GM21381 (cell line): ENCODE measurements at regions not wholly inside any gene's neighbourhood (a gene's known extent, or its start where the extent isn't known, plus 50 kb on each side); places are given as distances from the start of the nearest gene placed in this dataset.

ENCODE experiments used
- ATAC-seq: cut with Tn5 transposase; IDR thresholded peaks from one replicate; pipeline ENCODE4 v1.9.1; 2021; ENCODE audit warnings: mild to moderate bottlenecking, moderate library complexity; ENCODE audit not compliant: unreplicated experiment

GRCh38 chrX:131764216-131764615 is 220.3 kb downstream of the OR13H1 start:
- ATAC-seq: no peak

DNA sequence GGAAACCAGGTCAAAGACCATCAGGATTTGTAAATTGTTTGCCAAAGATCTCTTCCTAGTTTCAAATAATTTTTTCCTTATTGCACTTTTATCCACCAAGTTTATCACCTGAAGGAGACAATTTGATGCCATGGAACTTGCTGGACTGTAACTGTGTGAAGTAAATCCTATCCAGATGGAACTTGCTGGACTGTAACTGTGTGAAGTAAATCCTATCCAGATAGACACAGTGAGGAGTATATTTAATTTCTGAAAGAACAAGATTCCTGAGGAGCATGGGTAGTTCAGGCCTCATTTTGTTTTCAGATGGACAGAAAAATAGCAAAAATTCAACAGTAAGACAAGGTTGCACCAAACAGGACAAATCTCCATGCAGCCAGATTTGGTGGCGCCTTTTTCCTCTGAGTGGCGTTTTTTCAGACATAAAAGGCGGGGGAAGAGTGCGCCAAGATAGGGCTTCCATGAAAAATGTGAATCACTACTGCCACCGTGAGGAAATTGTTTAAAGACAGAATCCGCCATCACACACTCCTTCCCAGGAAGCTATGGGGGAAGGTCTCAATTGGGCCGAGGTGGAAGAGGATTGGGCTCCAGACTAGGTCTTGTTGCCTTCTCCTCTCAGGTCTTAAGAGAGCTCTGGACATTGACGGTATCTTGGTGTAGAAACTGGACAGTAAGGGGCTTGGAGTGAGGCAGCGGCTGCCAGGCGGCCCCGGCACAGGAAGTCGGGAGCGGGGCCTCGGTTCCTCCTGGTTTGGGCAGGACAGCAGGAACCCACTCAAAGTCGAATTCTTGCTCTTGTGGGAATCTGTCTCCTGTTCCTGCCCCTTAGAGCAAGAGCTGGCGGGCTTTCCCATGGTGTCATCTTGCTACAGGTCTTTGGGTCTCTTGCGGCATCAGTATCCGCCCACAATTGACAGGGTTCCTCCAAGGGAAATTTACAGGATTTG is 234.7 kb downstream of the OR13H1 start:
- ATAC-seq: no peak

- no peak for ATAC-seq
These were observed 235.4 kb downstream of the OR13H1 start for GRCh38 chrX:131779306-131779705.

DNA sequence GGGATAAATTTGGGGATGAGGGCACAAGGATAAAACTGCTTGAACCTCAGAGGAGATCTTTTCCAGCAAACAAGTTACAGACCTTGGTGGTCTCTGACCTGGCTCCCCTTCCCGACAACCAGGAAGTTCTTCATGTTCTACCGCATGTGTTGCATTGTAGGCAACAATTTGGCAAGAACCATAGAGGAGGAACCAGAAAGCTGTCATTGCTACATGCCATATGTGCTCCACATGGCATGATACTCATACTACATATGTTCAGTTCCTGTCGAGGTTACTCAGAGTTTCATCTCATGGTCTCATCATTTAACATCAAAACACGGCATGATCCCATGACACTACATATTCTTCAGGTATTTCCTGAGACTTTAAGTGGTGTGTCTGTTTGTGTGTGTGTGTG is 235.9 kb downstream of the OR13H1 start:
- no peak for ATAC-seq

DNA sequence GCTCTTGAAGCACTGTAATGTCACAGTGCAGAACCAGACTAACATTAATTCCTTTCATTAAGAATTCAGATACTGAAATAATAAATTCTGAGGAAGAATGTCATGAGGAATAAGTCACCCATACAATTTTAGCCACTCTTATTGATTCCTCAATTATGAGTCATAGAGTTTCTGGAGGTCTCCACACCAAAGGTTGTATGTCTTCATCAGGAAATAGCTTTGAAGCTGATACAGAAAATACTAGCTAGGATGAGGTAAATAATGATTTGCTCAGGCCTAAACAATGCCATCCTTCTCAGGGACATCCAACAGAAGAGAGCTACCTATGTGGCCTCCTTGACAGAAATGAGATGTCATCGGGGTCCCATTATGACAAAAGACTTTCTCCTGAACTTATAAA is 238.8 kb downstream of the OR13H1 start:
- no peak for ATAC-seq

GRCh38 chrX:131783555-131784308 is 239.4 kb upstream of the STK26 start:
- no peak for ATAC-seq

DNA sequence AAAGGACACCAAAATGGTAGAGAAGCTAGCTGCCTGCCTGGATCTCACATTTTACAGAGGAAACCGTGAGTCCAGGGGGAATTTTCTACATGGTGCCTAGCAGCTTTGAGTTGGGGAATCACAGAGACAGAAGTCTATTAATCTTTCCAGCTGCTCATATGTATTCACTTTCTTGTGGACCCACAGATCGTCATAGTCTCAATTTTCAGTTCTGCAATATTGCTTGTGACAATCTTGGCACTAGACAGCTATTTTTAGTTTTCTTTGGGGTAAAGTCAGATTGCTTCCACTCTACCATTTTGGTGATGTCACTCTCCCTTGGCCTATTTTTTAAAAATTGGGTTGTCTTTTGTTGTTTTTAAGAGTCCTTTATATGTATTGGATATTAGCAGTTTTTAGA is 233.4 kb upstream of the STK26 start:
- ATAC-seq: peak; percentile 65

GRCh38 chrX:131791608-131792355 is 231.3 kb upstream of the STK26 start:
- ATAC-seq: no peak

GRCh38 chrX:131792356-131792749 is 230.7 kb upstream of the STK26 start:
- ATAC-seq: no peak

DNA sequence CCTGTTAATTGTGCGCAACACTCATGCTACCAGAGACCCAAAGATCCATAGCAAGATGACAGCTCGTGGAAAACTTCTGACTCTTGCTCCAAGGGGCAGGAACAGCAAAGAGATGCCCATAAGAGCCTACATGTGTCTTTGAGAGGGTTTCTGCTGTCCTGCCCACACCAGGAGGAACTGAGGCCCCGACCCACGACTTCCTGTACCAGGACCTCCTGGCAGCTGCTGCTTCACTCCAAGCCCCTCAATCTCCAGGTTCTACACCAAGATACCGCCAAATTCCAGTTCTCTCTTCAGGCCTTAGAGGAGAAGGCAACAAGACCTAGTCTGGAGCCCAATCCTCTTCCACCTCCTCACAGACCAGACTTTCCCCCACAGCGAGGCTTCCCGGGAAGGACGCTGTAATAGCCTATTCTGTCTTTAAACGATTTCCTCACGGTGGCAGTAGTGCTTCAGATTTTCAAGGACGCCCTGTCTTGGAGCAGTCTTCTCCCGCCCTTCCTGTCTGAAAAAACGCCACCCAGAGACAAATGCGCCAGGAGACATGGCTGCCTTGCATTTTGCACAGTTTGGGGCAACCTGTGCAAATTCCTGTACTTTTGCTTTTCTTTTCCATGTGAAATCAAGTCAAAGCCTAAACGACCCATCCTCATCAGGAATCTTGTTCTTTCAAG is 230.2 kb upstream of the STK26 start:
- no peak for ATAC-seq

- ATAC-seq: no peak
These were observed 227.5 kb upstream of the STK26 start for GRCh38 chrX:131795442-131796229.

DNA sequence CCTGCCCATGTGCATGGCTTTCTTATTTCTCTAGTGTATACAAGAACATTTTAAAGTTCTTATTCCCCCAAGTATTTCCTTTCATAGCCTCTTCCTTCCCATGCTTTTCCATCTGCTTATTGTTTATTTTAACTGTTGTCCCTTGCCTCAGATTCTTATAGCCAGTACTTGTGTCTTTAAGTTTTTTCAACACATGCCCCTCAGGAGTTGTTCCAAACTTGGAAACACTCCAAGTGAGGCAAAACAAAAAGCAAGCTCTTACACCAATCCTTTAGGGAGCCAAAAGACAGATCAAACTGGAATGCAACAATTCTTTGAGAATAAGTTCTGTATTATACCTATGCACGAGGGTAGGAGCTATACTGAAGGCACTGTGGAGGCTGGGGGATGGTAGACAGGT is 222.0 kb upstream of the STK26 start:
- ATAC-seq: no peak

GRCh38 chrX:131801911-131802310 is 221.2 kb upstream of the STK26 start:
- ATAC-seq: no peak

GRCh38 chrX:131802836-131803626 is 220.1 kb upstream of the STK26 start:
- ATAC-seq: no peak

GRCh38 chrX:131812847-131813825 is 210.0 kb upstream of the STK26 start:
- ATAC-seq: peak; percentile 87

- ATAC-seq: peak; percentile 45
These were observed 206.5 kb upstream of the STK26 start for GRCh38 chrX:131816551-131817136.

- ATAC-seq: no peak
These were observed 204.7 kb upstream of the STK26 start for GRCh38 chrX:131818297-131818936.
